T1000 (cell line): ENCODE measurements at regions not wholly inside any gene's neighbourhood (a gene's known extent, or its start where the extent isn't known, plus 50 kb on each side); places are given as distances from the start of the nearest gene placed in this dataset.
A peak's percentile ranks its signal among the peaks of the same experiment; 100 is the strongest.

ENCODE experiments used
- DNase-seq: peaks from one replicate; lab custom pipeline; 2025; ENCODE audit warnings: mixed read lengths; lab: John Stamatoyannopoulos, UW

DNA sequence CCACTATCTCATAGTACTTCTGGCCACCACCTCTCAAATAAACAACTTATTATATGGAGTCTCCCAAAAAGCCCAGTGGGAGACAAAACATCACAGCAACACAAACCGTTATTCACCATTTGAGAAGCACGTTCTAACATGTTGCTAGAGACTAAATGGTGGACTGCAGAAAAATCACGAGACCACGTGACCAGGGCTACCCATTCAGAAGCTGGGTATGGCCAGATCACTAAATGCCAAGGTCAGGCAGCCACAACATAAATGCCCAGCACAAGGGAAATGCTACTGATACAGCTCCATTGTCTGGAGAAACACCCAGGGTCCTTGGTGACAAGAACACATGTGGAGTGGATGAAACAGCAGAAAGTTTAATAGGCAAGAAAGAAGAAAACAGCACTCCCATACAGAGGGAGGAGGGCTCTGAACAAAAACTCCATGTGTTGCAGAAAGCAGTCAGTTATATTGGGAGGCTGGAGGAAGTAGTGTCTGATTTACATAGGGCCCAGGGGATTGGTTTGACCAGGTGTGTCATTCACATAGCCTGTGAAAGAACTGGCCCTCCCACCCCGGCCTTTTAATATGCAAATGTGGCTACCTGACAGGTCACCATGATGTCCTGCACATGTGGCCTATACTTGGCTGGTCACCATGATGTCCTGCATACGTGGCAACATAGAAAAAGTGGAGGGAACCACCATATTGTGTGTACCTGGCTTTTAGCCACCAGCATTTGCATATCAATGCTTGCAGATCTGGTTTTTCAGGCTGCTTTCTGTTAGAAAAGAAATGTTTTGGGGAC lies 97.2 kb downstream of the TRIM36 start:
- DNase-seq = no peak

DNA sequence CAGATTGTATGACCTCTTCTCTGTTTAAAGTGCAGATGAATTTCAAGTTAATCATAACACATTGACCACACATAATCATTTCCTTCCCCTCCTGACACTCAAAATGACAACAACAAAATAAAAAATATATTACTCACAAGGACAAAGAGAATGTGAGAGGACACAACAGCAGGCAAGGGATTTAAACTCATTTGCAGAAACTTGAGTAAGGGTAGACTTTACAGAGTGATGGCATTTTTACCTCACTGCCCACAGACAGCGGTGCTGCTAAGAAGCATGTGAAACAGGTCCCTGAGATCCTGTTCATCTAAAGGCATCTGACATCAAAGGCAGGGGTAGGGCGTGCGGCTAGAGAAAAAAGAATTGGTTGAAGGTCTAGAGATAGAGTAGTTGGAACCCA lies 99.0 kb downstream of the TRIM36 start:
- no peak for DNase-seq

GRCh38 chr5:115069087-115069968 lies 100.4 kb downstream of the TRIM36 start:
- DNase-seq = peak; percentile 15

GRCh38 chr5:115068239-115069086 lies 101.2 kb downstream of the TRIM36 start:
- DNase-seq = peak; percentile 77

DNA sequence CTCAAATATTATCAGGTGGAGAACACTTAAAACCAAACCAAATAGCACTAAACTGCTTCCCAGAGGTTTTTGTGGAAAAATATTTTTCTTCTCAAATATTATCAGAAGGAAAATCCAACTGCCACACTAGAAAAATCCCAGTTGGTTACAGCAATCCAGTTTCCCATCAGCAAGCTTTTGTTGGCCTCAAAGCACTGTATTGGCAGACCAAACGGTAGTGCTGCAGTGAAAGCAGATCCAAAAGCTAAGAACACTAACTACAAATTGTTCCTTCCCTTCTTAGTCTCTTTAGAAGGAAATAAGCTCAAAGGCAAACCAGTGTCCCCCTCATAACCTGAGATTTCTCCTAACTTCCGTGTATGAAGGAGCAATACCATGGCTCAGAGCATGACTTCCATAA lies 105.3 kb downstream of the TRIM36 start:
- no peak for DNase-seq

DNA sequence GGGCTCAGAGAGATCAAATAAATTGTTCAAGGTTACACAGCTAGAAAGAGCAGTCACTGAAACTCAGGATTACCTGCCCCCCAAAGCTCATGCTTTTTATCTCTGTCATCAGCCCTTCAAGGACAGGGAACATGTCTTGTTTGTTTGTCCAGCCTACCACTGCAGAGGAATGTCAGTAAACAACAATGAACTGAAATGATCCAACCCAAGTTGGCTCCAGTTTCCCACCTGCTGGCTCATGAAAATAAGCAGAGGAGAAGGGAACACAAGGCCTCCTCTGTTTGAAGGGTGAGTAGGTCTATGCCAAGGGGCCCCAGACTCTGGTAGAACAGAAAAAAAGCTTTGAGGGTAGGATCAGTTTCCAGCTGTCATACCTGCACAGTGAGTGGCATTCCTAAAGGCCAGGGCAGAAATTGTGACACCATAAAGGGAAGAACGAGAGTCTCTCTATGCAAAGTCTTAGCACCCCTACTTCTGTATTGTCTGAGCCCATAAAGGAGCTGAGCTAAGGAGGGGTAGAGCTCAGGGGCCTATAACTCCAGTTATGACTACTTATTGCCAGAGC lies 115.2 kb downstream of the TRIM36 start:
- DNase-seq = no peak

DNA sequence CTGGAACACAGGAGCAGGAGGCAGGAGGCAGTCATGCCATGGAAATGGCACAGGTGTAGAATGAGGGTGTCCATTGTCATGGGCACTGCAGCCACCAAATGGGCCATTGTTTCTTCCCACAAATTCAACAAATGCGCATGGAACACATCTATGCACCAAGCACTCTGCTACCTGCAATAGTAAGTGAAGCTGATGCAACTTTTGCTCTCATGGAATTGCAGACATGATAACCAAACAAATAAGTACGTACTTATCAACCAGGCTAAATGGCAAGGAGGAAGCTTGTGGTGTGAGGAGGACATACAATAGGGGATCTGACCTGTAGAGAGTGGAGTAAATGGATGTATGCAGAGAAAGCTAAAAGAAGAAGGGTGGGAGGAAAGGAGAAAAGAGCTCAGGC lies 116.8 kb downstream of the TRIM36 start:
- no peak for DNase-seq

DNA sequence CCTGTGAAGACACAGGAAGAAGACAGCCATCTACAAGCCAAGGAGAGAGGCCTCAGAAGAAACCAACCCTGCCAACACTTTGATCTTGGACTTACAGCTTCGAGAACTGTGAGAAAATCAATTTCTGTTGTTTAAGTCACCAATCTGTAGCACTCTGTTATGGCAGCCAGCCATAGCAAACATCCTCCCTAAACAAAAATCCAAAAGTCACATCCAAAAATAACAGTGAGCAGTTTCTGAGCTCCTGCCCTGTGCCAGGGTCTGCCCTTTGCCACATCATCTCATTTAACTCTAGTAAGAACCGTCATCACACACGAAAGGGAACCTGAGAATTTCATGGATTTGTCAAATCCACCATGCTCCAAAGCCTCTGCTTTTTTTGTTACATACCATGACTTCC lies 118.8 kb downstream of the TRIM36 start:
- DNase-seq = no peak

GRCh38 chr5:115033861-115034260 lies 135.8 kb downstream of the TRIM36 start:
- no peak for DNase-seq

DNA sequence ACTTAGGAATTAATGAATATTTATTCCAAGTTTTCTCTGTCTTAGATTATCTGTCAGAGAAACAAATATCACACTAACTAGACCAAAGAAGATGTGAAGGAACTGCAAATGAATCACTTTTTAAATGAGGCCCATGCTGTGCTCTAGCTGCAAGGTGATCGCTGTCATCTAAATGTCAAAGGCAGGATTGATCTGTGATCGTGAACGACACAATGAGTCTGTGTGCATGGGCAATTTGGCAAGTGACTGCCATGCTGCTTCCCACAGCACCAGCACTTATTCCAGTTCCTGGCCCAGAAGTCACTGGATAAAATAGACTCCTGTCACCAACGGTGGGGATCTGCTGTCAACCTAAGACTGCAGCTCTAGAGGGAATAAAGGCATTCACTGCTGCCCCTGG lies 141.2 kb downstream of the TRIM36 start:
- no peak for DNase-seq

DNA sequence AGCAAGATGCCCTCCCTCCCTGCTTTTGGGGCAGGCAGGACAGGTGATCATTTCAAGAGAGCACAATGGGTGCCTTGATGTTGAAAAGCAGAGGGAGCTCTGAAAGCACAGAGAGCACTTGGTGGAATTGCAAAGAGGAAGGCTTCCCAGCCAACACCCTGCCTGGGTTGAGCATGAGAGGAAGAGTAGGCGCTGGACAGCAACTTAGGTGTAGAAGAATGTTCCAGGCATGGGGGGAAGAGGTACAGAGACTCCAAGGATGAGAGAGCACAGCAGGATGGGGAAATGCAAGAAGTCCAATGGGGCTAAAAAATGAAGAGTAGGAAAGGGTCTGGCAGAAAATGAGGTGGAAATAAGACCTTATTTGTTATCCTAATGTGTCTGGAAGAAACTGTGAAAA lies 144.8 kb downstream of the TRIM36 start:
- DNase-seq = no peak

DNA sequence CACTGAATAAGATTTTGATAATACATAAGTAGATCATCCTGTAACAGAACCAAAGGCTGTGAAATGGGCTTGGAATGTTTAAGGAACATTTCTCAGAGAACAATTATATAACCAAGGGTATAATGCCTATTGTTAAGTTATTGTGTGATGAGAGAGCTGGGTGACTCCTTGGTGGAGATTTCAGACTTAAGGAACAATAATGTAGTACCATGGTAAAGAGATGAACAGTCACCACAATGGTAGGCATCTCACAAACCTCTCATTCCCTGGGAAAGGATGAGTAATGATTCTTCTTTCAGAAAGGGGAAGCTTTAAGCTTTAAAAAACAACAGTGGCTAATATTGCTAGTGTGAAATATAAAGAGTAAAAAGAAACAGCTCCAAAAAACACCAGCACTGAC lies 147.4 kb downstream of the TRIM36 start:
- no peak for DNase-seq

DNA sequence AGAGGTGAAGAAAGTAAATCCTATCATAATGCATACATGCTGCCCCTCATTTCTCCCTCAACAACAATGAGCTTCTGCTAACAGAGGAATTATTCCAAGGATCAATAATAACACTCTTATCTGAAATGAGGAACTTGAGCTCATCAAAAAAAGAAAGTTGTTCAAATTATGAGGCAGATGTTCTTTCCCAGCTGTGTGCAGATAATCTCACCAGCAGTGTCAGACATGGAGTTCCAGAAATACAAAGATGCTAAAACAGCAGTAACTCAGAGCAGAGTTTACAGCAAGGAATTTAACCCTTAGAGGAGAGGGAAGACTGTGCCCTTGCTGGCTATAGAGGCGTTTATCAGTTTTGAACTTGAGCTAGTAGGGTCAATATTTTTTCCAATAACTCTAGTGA lies 153.1 kb downstream of the TRIM36 start:
- DNase-seq = no peak

GRCh38 chr5:114999176-114999575 lies 170.5 kb downstream of the TRIM36 start:
- DNase-seq = no peak

GRCh38 chr5:114989512-114989911 lies 180.2 kb downstream of the TRIM36 start:
- no peak for DNase-seq

GRCh38 chr5:114988096-114988495 lies 181.6 kb downstream of the TRIM36 start:
- no peak for DNase-seq

DNA sequence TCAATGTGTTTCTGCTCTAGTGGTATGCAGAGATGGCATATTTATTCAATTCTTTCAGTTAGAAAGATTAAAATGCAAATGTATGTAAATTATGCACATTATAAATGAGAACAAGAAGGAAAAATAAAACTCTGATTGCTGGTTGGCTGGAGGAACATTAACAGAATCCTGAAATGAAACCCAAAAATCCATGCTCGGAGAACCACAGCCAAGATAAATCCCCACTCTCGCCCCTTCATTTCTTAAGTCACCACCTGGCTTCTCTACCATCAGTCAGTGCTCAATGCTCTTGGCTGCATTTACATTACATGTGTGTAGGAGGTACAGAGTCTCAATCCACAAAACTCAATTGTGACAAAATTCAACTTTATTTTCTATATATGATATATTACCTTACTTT lies 184.9 kb downstream of the TRIM36 start:
- no peak for DNase-seq

DNA sequence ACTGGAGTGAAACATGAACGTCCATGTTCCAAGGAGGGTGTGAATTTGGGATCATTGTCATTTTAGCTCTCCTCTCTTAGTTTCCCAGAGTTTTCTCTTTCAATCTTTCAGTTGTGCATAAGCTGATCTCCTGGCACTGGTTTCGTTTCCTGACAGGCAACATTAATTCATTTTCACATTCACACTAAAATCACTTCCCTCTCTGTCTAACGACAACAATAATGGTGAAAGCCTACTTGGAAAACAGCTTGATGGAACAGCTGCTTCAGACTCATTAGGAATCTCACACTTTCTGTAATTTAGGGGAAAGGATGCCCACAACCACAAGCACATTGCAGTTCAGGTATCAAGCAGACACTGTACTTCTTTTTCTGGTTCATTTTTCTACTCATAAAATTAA lies 188.6 kb downstream of the TRIM36 start:
- no peak for DNase-seq

- DNase-seq = no peak
These were observed 191.6 kb downstream of the TRIM36 start for GRCh38 chr5:114977979-114978573.

DNA sequence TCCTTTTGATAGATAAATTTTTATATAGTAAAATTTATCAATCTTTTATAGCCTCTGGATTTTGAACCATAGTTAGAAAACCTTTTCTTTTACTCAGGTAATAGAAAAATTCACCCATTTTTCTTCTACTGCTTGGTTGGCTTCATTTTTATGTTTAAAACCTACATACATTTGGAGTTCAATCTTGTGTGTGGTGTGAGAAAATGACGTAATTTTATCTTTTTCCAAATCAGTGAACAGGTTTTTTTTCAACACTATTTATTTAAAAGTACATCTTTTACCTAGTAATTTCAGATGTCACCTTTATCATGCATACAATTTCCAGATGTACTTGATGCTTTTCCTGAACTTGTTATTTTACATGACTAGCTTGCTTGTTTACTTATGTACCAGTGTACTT lies 200.2 kb downstream of the TRIM36 start:
- no peak for DNase-seq

GRCh38 chr5:114957384-114957783 lies 212.3 kb downstream of the TRIM36 start:
- no peak for DNase-seq

- no peak for DNase-seq
These were observed 216.1 kb downstream of the TRIM36 start for GRCh38 chr5:114953565-114953964.
